ENCODE measurements at regions not wholly inside any gene's neighbourhood (a gene's known extent, or its start where the extent isn't known, plus 50 kb on each side); places are given as distances from the start of the nearest gene placed in this dataset.

DNA sequence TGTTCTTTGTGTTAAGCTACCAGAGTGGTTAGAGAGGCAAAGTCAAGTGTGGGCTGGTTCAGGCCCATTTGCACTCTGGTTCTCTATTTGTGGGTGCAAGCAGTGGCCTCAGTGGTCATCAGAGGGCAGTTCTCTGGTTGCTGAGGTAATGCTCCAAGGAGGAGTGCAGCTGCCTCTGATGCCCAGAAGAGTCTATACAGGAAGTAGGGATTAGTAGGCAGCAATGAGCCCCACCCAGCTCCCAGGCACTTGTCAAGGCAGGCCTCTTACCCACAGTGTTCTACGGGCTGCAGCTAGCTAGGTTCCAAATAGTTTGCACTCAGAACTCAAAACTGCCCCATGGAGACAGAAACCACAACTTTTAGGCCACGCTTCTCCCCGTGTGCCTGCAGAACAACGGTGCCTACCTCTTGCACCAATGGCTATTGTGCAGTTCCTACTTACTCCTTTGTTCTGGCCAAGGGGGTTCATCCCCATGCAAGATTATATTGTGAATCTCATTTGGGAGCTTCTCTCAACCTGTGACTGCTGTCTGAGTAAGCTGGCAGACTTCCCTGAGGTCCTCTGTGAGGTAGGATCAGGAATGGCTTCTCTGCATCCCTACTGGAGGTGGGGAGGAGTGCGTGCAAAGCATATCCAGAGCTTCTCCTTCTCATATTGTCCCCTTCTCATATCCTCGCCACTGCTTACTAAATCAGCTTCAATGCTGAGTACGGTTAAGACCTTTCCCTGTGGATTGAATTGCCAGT lies 410.3 kb upstream of the LMO3 start:
- TF ChIP-seq CTCF (IDR thresholded peaks at IDR 0.05; ENCODE audit: low read depth, low read length, poor library complexity, severe bottlenecking) (no peak), EZH2phosphoT487 (IDR thresholded peaks at IDR 0.05; ENCODE audit: borderline replicate concordance, low read length) (no peak)
